K562 (cell line): ENCODE measurements at regions not wholly inside any gene's neighbourhood (a gene's known extent, or its start where the extent isn't known, plus 50 kb on each side); places are given as distances from the start of the nearest gene placed in this dataset.

ENCODE experiments used
- ATAC-seq: fragments of 200-7000 bp; cut with Tn5 transposase; 3 replicates; pipeline ENCODE4 v1.9.1; 2020; ENCODE audit warnings: moderate library complexity
- BruUV-seq: library from RNA; stranded (reverse); fragments of 400-500 nt; replicated peaks from 2 replicates; lab custom pipeline; 2021; lab: Mats Ljungman, UMichigan
- CTCF ChIA-PET: fragments of 300-600 bp; formaldehyde crosslinking; extraction: SDS; loops from one replicate; lab custom pipeline; 2021; ENCODE audit warnings: low intra/inter-chr PET ratio; lab: Yijun Ruan, JAX
- POLR2A ChIA-PET: fragments of 300-600, 350-650 bp; sonication (Branson Sonifier 250); formaldehyde crosslinking; extraction: SDS; loops from one replicate; lab custom pipeline; 2021; ENCODE audit warnings: antibody characterized with exemption, inconsistent platforms; lab: Yijun Ruan, JAX
- DNase-seq, 4 experiments: peaks; one replicate each; pipeline versions ENCODE4 v3.0.0 to v3.0.0-alpha.2; 2011 to 2018; ENCODE audit warnings: low spot score in 3 of 4, mixed read lengths in 3 of 4; ENCODE audit errors: extremely low read depth in 1 of 4
- FAIRE-seq: peaks from 2 replicates; lab custom pipeline; 2011; peaks lifted over from hg19 to GRCh38; lab: Jason Lieb, UNC
- H2AFZ ChIP-seq: 2 replicates; pipeline ENCODE4 v1.6.0; 2011; ENCODE audit warnings: low read depth, low read length, control low read depth, inconsistent platforms
- H3K27ac ChIP-seq: fragments of 200-600 bp; 3 replicates; pipeline ENCODE4 v1.8.0; 2011; ENCODE audit warnings: low read depth, mild to moderate bottlenecking, control low read depth, inconsistent platforms, low read length, moderate library complexity, mixed read lengths; ENCODE audit errors: extremely low read depth
- H3K27me3 ChIP-seq, 2 experiments: fragments of 300-600 bp in 1 of 2; 2 replicates in 1 of 2; 3 replicates in 1 of 2; pipeline versions ENCODE4 v1.6.0 to v1.8.0; 2011; ENCODE audit warnings: inconsistent platforms in 2 of 2, low read length in 2 of 2, mild to moderate bottlenecking in 1 of 2, mixed read lengths in 1 of 2, moderate library complexity in 1 of 2; ENCODE audit not compliant: control insufficient read depth in 2 of 2, insufficient read depth in 2 of 2
- H3K36me3 ChIP-seq: fragments of 300-600 bp; 3 replicates; pipeline ENCODE4 v1.8.0; 2011; ENCODE audit warnings: mild to moderate bottlenecking, low read length, inconsistent platforms; ENCODE audit not compliant: control insufficient read depth, insufficient read depth
- H3K4me1 ChIP-seq, 2 experiments: fragments of 200-600 bp in 1 of 2; replicated peaks in 1 of 2; 2 replicates in 1 of 2; 3 replicates in 1 of 2; pipeline versions ENCODE4 v1.5.1 to v1.8.0; 2011; ENCODE audit warnings: inconsistent platforms in 2 of 2, low read length in 2 of 2, mild to moderate bottlenecking in 1 of 2, mixed read lengths in 1 of 2, moderate library complexity in 1 of 2; ENCODE audit not compliant: control insufficient read depth in 2 of 2, insufficient read depth in 2 of 2
- H3K4me2 ChIP-seq: 2 replicates; pipeline ENCODE4 v1.6.1; 2011; ENCODE audit warnings: low read length, control low read depth, inconsistent platforms, mixed read lengths; ENCODE audit not compliant: insufficient read depth
- H3K4me3 ChIP-seq: fragments of 200-600 bp; sonication (generic), shearing (Covaris generic); 2 replicates; pipeline ENCODE4 v1.5.1; 2016; ENCODE audit warnings: control low read depth, inconsistent platforms
- H3K79me2 ChIP-seq: fragments of 200-600 bp; 3 replicates; pipeline ENCODE4 v1.8.0; 2011; ENCODE audit warnings: low read length, inconsistent platforms; ENCODE audit not compliant: control insufficient read depth, insufficient read depth
- H3K9ac ChIP-seq, 2 experiments: 2 replicates each; pipeline versions ENCODE4 v1.6.0 to v1.6.1; 2011; ENCODE audit warnings: low read depth in 2 of 2, low read length in 2 of 2, control low read depth in 1 of 2, inconsistent platforms in 1 of 2, mild to moderate bottlenecking in 1 of 2, mixed read lengths in 1 of 2; ENCODE audit not compliant: insufficient read depth in 1 of 2
- H3K9me1 ChIP-seq: one replicate; pipeline ENCODE4 v1.6.0; 2011; ENCODE audit warnings: inconsistent platforms, mild to moderate bottlenecking, low read length, moderate library complexity; ENCODE audit not compliant: control insufficient read depth, insufficient read depth
- H3K9me3 ChIP-seq: replicated peaks from 2 replicates; pipeline ENCODE4 v1.5.1; 2011; ENCODE audit warnings: low read depth, low read length, inconsistent platforms; ENCODE audit not compliant: control insufficient read depth, insufficient read depth
- H4K20me1 ChIP-seq: replicated peaks from 2 replicates; pipeline ENCODE4 v1.6.1; 2011; ENCODE audit warnings: low read length, inconsistent platforms, mixed read lengths; ENCODE audit not compliant: control insufficient read depth, insufficient read depth
- ETS2 ChIP-seq: IDR thresholded peaks from 2 replicates; pipeline ENCODE4 v1.6.1; 2016; ENCODE audit warnings: borderline replicate concordance, missing genetic modification characterization, mild to moderate bottlenecking, moderate library complexity, missing compliant biosample characterization; ENCODE audit not compliant: poor library complexity, severe bottlenecking
- FOXJ3 ChIP-seq: sonication (generic); formaldehyde crosslinking; IDR thresholded peaks from 2 replicates; pipeline ENCODE4 v1.4.0; 2020; ENCODE audit warnings: mild to moderate bottlenecking, missing genetic modification reagents
- HDAC2 ChIP-seq: fragments of 450-650 bp; IDR thresholded peaks from 2 replicates; pipeline ENCODE4 v1.6.1; 2016; ENCODE audit warnings: mild to moderate bottlenecking
- HDAC8 ChIP-seq: fragments of 450-650 bp; IDR thresholded peaks from 2 replicates; pipeline ENCODE4 v1.6.1; 2016; ENCODE audit warnings: mild to moderate bottlenecking, missing genetic modification characterization, moderate library complexity, missing compliant biosample characterization
- NCOA4 ChIP-seq: fragments of 450-650 bp; IDR thresholded peaks from 2 replicates; pipeline ENCODE4 v1.6.1; 2018; ENCODE audit warnings: mild to moderate bottlenecking; ENCODE audit not compliant: partially characterized antibody
- NR2C1 ChIP-seq, 2 experiments: fragments of 450-650 bp; IDR thresholded peaks; 2 replicates each; pipeline ENCODE4 v1.6.1; 2017; ENCODE audit warnings: mild to moderate bottlenecking in 2 of 2, antibody characterized with exemption in 1 of 2, inconsistent platforms in 1 of 2, missing compliant biosample characterization in 1 of 2, missing genetic modification characterization in 1 of 2
- PTRF ChIP-seq: fragments of 450-650 bp; IDR thresholded peaks from 2 replicates; pipeline ENCODE4 v1.6.1; 2016; ENCODE audit warnings: mild to moderate bottlenecking, missing genetic modification characterization, missing compliant biosample characterization
- RBM25 ChIP-seq: fragments of 200-400 bp; formaldehyde crosslinking; IDR thresholded peaks from 2 replicates; pipeline ENCODE4 v1.6.1; 2018; ENCODE audit warnings: low read length, low read depth, moderate library complexity; ENCODE audit not compliant: severe bottlenecking
- RFX1 ChIP-seq: fragments of 450-650 bp; IDR thresholded peaks from 2 replicates; pipeline ENCODE4 v1.6.1; 2016; ENCODE audit warnings: mild to moderate bottlenecking, moderate library complexity
- SMARCC2 ChIP-seq: fragments of 450-650 bp; IDR thresholded peaks from 2 replicates; pipeline ENCODE4 v1.6.1; 2017; ENCODE audit warnings: antibody characterized with exemption, moderate library complexity, mild to moderate bottlenecking, low read depth
- TARDBP ChIP-seq: fragments of 450-650 bp; IDR thresholded peaks from 2 replicates; pipeline ENCODE4 v1.6.1; 2016
- ZBTB17 ChIP-seq: fragments of 450-650 bp; formaldehyde crosslinking; IDR thresholded peaks from 2 replicates; pipeline ENCODE4 v1.4.0; 2020; ENCODE audit warnings: mild to moderate bottlenecking
- ZNF561 ChIP-seq: fragments of 450-650 bp; formaldehyde crosslinking; conservative IDR thresholded peaks from 2 replicates; pipeline ENCODE4 v1.4.0; 2020; ENCODE audit warnings: mild to moderate bottlenecking, moderate library complexity
- WGBS: fragments of 100-300 bp; shearing (Covaris generic); methylation state at CpG from one replicate; pipeline ENCODE4 v1.1.6; 2016; ENCODE audit warnings: low coverage, mixed read lengths; ENCODE audit not compliant: insufficient coverage; ENCODE audit errors: missing lambda C conversion rate; 5-methylcytosine and 5-hydroxymethylcytosine counted together
- in situ Hi-C: fragments of 300-500 bp; cut with MboI; formaldehyde crosslinking; loops from 4 replicates; pipeline ENCODE4 v1.15.0; 2018; ENCODE audit warnings: inconsistent platforms, mixed read lengths
- intact Hi-C: fragments of 100-400 bp; cut with micrococcal nuclease; formaldehyde crosslinking; loops from 2 replicates; pipeline ENCODE4 v1.14.2; 2022
- TF ChIP-seq, protein P1 (sequence below): IDR thresholded peaks from 2 replicates; pipeline ENCODE4 v1.6.1; 2016; ENCODE audit warnings: missing genetic modification characterization, missing compliant biosample characterization
- TF ChIP-seq, protein P2 (sequence below): fragments of 250-450 bp; sonication (Bioruptor Pico); IDR thresholded peaks from 2 replicates; pipeline ENCODE4 v1.5.0; 2021

DNA sequence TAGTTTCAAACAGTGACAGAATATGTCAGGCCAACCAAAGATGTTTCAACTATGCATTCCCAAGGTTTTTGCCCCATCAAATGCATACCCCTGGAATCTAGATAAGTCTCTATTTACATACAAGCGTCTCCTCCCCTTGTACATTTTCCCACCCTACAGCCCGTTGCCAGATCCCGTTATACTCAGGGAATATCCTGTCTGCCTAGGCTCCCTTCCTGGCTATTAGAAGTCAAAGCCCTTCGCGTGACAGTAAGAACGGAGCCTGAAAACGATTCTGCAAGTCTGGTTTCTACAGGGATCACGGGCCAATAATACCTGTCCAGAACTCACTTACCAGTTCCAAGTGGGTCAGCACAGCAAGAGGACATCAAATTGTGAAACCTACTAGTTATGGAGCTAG lies 134.8 kb downstream of the LACC1 start:
- Histone ChIP-seq H3K36me3 (no peaks in the 10 kb centered on the region), H3K4me1 (no peaks in the 10 kb centered on the region), H3K9me1 (no peaks in the 10 kb centered on the region), H3K4me2 (no peak overlapping the region), H3K9me3 (no peaks in the 10 kb centered on the region), H3K9ac (no peak overlapping the region), H2AFZ (no peak overlapping the region), H3K79me2 (no peaks in the 10 kb centered on the region), H3K4me3 (no peak overlapping the region), H3K27ac (no peak overlapping the region), H3K27me3 (no peaks in the 10 kb centered on the region), H4K20me1 (no peaks in the 10 kb centered on the region)
- no peak for FAIRE-seq
- ChIA-PET CTCF (no interaction called here), POLR2A (no interaction called here)
- no peak for TF ChIP-seq SMARCC2
- TF ChIP-seq PTRF = no peak
- TF ChIP-seq NR2C1 (IDR thresholded peaks at IDR 0.05) = no peak
- TF ChIP-seq NR2C1 (tag; IDR thresholded peaks at IDR 0.05) = no peak
- TF ChIP-seq RFX1 = no peak
- no peak for TF ChIP-seq HDAC8 (tag)
- no peak for TF ChIP-seq ZNF561 (CRISPR knock-in tag)
- TF ChIP-seq RBM25 = no peak
- TF ChIP-seq ETS2 (tag) = no peak
- TF ChIP-seq, protein P1, sequence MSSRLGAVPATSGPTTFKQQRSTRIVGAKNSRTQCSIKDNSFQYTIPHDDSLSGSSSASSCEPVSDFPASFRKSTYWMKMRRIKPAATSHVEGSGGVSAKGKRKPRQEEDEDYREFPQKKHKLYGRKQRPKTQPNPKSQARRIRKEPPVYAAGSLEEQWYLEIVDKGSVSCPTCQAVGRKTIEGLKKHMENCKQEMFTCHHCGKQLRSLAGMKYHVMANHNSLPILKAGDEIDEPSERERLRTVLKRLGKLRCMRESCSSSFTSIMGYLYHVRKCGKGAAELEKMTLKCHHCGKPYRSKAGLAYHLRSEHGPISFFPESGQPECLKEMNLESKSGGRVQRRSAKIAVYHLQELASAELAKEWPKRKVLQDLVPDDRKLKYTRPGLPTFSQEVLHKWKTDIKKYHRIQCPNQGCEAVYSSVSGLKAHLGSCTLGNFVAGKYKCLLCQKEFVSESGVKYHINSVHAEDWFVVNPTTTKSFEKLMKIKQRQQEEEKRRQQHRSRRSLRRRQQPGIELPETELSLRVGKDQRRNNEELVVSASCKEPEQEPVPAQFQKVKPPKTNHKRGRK (tag) = no peak
- TF ChIP-seq, protein P2, sequence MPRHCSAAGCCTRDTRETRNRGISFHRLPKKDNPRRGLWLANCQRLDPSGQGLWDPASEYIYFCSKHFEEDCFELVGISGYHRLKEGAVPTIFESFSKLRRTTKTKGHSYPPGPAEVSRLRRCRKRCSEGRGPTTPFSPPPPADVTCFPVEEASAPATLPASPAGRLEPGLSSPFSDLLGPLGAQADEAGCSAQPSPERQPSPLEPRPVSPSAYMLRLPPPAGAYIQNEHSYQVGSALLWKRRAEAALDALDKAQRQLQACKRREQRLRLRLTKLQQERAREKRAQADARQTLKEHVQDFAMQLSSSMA (CRISPR knock-in tag) = no peak
- TF ChIP-seq TARDBP = no peak
- no peak for TF ChIP-seq ZBTB17
- no peak for TF ChIP-seq NCOA4
- no peak for TF ChIP-seq FOXJ3
- TF ChIP-seq HDAC2 = no peak
- in situ Hi-C loops = no loop called here
- WGBS = 0% methylated on average over 3 of the region's 8 CpGs
- ATAC-seq = no peak
- DNase-seq = no peak
- intact Hi-C loops = no loop called here
- no TSS peak for BruUV-seq
